DOHH2 (cell line): ENCODE measurements at regions not wholly inside any gene's neighbourhood (a gene's known extent, or its start where the extent isn't known, plus 50 kb on each side); places are given as distances from the start of the nearest gene placed in this dataset.

Source experiments
- EZH2phosphoT487 ChIP-seq: fragments of 200-600 bp; sonication (generic); IDR thresholded peaks from 2 replicates; pipeline ENCODE4 v1.6.1; 2017; ENCODE audit warnings: borderline replicate concordance, mild to moderate bottlenecking, antibody characterized with exemption, low read length, moderate library complexity, mixed read lengths
- TF ChIP-seq, protein P1 (sequence below): fragments of 200-600 bp; sonication (generic); IDR thresholded peaks from one replicate; pipeline ENCODE4 v1.5.1; 2014; ENCODE audit warnings: antibody characterized with exemption, mild to moderate bottlenecking, low read depth, low read length; ENCODE audit not compliant: poor library complexity, severe bottlenecking

DNA sequence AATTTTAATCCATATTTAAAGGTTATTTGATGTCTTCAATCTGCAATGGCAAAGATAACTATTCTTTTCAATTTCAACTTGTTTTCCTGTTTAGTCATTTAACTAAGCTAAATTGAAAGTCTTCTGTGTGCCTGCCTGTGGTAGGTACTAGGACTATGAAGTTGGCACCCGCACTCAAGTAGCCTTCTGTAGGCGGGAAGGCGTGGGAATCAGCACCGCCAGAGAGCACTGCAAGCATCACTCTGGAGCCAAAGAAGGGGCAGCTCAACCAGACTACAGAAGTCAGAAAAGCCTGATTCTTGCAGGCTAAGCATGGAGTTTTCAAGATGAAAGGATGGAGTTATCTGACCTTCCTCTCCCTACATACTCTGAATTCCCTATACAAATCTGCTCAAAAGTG, 269.0 kb upstream of the PHF14 start:
- TF ChIP-seq, protein P1, sequence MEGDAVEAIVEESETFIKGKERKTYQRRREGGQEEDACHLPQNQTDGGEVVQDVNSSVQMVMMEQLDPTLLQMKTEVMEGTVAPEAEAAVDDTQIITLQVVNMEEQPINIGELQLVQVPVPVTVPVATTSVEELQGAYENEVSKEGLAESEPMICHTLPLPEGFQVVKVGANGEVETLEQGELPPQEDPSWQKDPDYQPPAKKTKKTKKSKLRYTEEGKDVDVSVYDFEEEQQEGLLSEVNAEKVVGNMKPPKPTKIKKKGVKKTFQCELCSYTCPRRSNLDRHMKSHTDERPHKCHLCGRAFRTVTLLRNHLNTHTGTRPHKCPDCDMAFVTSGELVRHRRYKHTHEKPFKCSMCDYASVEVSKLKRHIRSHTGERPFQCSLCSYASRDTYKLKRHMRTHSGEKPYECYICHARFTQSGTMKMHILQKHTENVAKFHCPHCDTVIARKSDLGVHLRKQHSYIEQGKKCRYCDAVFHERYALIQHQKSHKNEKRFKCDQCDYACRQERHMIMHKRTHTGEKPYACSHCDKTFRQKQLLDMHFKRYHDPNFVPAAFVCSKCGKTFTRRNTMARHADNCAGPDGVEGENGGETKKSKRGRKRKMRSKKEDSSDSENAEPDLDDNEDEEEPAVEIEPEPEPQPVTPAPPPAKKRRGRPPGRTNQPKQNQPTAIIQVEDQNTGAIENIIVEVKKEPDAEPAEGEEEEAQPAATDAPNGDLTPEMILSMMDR, result no peak
- TF ChIP-seq EZH2phosphoT487, result no peak
